ENCODE measurements at regions not wholly inside any gene's neighbourhood (a gene's known extent, or its start where the extent isn't known, plus 50 kb on each side); places are given as distances from the start of the nearest gene placed in this dataset.
"Not testable (repeated sequence)": the region's sequence is repeated elsewhere in the genome, so short reads cannot be mapped to it uniquely, and the experiment has no call there.

DNA sequence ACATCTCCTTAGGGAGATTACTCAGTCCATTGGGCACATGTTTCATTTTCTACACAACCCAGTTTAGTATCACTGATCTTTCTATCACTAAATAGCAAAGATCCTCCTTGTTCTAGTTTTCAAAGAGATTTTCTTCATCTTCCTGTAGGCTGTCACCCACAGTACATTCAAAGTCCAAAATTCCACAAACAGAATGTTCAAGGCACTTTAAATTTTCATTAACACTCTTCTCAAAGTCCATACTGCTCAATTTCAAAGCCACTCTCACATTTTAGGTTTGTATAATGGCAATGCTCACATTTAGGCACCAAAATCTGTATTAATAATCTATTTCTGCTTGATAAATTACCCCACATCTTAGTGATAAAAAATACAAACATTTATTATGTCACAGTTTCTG is 152.8 kb downstream of the FSIP2 start:
- no peak for DNase-seq

DNA sequence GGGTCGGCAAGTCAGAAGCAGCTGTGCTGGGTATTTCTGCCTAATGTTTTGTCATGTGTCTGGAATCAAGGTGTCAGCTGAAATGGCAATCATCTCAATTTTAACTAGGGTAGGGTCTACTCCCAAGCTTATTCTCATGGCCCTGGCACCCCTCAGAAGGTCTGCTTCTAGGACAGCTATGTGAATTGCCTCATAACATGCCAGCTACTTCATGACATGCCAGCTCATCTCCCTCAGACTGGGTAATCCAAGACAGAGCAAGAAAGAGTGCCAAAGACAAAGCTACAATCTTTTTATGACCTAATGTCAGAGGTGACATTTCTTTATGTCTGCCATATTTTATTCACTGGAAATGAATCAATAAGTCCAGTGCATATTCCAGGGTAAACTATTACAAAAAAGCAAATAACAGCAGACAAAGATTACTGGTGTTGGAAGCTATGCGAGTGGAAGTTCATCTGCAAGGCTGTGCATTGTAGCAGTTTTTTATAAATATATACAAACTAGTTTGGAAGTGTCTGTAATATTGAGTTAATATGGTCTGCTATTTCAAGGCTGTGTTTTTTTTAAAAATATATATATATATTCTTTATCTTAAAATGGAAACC is 153.3 kb downstream of the FSIP2 start:
- DNase-seq, result no peak

DNA sequence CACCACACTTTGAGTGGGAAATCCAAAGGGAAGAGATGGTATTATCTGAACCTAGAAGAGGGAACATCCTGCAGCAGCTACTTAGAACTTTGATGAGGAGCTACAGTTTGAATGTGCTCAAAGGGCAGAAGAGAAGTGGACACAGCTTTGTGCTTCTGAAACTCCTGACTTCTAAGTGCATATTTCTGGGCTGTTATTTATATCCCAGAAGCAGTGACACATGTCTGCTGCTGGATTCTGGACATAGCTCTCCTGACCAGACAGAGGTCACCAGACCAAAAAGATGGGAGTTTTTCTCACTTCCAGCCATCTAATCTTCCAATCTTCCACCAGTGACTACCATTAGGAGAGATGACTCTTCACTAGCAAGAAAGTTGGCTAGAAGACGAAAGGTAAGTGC is 153.9 kb downstream of the FSIP2 start:
- no peak for DNase-seq

DNA sequence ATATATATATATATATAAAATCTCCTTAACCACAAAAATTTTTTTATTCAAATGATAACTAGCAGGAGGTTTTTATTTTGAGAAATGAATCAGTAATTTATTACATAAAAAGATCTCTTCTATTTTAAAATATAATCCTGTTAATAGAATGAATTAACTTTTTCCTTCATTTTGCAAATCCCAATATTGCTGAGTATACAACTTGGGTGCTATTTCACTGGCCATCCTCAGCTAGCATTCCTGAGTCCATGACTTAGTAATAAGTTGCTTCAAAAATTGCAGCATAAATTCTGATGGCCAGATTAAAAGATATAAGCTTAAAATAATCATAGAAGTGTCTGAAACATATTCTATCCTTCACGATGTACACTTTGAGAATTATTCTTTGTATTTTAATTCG is 155.6 kb downstream of the FSIP2 start:
- no peak for DNase-seq

DNA sequence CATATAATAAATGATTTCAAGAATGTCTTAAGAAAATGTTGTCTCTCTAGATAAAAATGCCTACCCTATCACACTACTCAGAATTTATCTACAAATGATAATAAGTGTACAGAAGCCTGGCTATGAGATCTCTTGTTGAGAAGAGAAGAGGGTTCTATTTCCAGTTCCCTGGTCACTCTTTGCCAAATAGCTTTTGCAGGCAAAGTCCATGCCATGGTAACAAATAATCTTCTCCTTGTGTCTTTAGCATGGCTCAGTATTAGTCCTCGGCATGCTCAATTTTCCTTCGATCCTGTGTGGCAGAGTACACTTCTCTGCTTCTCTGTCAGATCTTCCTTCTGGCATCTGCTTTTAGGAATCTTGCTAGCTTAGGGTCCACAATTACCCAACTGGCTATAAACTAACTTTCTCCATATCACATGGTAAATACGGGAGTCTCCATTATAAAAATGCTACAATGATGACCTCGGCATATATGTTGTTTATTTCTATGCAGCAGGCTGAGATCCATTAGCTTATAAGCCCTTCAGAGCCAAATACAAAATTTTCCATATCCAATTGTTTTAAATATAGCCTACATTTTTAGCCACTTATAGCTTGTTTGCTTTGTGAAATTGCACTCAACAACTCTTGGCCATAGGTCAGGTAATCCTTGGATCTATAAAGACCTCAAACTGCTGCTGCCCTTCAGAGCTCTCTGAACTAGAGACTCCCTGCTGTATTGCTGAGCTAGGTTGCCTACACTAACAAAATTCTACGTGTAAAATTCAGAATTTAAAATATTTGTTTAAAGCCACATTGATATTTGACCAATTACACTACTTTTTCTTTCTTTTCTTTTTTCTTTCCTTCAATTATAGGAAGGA is 157.5 kb downstream of the FSIP2 start:
- DNase-seq, result no peak

DNA sequence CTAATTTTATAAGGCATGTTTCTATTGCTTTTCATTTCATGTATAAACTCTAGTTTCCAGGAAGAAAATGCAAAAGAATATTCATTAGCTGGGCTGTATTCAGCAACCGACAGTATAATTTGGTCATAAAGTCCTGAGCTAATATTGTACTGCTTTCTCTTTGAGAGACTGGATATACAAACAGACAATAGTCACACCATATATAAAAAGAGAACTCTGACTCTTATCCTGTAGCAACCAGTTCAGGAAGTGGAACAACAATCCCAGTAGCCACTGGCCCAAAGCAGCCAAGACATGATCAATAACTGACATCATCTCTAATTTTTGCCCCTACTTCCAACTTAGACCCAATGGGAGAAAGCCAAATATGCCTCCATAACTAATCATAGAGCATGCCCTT is 160.8 kb downstream of the FSIP2 start:
- DNase-seq, result no peak

DNA sequence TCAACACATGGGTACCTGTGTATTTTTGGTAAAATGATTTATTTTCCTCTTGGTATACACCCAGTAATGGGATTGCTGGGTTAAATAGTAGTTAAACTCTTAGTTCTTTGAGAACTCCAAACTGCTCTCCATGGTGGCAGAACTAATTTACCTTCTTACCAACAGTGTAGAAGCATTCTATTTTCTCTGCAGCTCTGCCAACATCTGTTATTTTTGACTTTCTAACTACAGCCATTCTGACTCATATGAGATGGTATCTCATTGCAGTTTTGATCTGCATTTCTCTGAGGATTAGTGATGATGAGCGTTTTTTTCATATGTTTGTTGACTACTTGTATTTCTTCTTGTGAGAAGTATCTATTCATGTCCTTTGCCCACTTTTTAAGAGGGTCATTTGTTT is 180.6 kb downstream of the FSIP2 start:
- no peak for DNase-seq

DNA sequence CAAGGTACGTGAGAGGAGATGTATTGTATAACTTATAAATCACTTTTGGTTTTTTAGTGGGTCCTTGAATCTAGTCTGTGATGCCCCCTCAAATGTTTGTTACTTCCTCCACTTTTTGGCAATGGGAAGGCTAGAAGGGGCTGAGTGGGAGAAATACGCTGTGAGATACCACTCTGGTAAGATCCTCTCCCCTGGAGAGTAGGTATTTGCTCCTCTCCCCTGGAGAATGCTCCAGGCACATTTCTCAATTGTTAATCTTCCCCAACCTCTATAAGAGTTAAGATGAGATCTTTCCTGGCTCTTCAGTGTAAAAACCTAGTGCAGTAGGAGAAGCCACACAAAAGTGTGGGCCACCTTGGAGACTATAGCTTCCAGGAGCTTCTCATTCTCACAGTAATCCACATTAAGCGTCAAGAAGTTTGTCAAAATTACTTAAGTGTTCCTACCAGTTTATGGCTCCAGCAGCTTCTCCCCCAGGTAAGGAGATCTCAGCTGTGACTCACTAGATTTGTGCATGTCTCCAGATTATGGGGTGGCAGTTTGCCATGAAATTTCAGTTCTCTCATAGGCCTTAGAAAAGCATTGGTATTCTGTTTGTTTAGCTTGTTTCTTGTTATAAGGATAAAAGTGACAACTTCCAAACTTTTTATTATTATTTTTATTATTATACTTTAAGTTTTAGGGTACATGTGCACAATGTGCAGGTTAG is 182.6 kb downstream of the FSIP2 start:
- no peak for DNase-seq

DNA sequence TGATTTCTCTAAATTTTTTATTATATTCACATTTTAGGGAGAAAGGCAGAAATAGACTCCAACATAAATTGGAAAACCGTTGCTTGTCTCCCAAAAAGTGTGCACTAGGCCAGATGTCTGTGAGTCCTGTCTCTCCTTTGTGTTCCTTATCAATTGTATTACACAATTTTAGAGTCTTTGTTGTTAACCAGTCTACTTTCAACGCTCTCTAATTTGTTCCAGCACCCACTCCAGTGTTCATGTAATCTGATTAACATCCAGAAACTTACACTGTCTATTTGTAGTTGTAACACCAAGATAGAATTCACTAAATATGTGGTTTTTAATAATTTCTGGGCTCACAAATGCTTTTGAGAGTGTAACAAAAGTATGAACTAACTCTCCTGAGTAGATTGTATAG is 195.6 kb downstream of the FSIP2 start:
- no peak for DNase-seq

DNA sequence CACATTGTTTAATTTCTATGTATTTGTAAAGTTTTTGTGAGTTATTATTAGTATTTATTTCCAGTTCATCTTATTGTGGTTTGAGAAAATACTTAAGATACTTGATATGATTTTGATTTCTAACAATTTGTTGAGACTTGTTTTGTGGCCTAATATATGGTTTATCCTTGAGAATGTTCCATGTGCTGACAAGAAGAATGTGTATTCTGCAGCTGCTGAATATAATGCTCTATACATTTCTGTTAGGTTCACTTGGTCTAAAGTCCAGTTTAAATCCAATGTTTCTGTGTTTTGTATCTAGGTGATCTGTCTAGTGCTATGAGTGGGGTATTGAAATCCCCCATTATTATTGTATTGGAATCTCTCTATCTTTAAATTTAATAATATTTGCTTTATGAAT is 201.3 kb downstream of the FSIP2 start:
- no peak for DNase-seq

DNA sequence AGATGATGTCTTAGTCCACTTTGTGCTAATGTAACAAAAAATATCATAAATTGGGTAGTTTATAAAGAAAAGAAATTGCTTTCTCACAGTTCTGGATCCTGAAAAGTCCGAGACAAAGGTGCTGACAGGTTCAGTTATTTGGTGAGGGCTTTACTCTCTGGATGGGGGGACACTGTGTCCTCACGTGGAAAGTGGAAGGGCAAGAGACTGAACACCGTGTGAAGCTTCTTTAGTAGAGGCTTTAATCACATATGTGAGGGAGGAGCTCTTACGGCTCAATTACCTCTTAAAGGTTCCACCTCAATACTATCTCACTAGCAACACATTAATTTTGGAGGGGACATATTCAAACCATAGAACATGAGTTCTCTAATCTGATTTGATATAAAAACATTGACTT is 204.3 kb downstream of the FSIP2 start:
- no peak for DNase-seq

DNA sequence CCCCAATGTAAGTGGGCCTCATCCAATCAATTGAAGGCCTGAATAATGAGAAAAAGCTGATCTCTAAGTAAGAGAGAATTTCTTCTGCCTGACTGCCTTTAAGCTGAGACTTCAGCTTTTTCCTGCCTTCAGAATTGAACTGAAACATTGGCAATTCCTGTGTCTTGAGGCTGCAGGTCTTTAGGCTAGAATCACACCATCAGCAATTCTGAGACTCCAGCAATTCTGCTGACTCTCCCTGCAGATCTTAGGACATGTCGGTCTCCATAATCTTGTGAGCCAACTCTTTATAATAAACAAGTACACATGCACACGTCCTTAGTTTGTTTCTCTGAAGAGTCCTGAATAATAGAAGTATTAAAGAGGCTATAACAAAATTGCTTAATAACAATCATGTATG is 209.1 kb downstream of the FSIP2 start:
- DNase-seq, result no peak

DNA sequence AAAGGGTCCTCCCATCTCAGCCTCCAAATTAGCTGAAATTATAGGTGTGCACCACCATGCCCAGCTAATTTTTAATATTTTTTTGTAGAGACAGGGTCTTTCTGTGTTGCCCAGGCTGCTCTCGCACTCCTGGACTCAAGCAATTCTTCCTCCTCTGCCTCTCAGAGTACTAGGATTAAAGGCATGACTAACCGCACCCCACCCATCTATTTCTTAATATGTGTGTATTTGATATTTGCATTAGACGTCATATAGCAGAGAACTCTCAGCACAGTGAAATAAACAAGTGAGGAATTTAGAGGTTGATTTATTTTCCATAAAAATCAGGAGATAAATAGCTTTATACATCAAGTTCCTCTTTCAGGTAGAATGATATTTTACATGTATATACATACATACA is 213.5 kb downstream of the FSIP2 start:
- no peak for DNase-seq

DNA sequence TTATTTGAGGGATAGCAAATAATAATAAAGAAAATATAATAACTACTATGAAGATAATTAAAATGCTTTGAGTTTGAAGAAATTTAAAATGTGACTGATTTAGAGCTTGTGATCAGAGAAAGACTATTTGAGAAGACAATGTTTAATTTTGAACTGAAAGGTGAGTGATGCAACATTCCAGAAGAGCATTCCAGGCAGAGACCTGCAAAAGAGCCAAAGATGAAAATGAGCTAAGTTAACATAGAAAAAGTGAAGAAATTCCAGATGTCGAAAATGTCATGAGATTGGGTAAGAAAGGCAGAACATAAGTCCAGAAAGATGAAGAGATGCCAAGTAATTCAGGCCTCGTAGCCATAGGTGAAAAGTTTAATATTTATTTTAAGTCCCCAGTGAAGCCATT is 215.8 kb downstream of the FSIP2 start:
- DNase-seq, result no peak

DNA sequence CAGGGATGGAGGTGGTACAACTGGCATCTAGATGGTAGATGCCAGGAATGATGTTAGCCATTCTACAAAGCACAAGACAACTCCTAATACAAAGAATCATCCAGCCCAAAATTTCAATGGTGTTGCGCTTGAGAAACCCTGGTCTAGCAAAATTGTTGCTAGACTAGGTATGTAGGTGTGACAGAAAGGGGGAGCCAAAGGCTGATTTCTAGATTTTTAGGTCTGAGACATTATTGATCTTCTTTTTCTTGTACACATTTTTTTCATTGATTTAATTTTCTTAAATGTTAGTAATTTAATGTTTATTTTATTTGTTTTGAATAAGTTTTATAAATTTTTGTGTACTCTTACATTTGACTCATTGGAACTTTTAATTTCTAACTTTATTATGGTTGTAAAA is 216.4 kb downstream of the FSIP2 start:
- DNase-seq, result no peak

DNA sequence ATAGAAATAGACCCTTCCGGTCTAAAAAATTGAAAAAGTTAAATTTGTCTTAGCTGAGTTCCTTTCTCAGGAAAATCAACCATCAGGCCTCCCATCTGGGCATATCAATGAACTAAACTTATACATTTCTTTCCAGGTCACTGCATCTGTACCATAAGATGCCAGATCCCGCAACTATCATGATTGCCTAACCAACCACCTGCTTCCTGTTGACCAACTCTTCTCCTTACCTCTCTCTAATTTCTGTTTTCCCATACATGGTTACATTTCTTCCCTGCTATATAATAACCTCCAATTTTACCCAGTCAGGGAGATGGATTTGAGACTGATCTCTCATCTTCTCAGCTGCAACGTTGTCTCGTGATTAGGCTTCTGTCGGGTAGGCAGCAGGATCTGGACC is 228.7 kb downstream of the FSIP2 start:
- no peak for DNase-seq

DNA sequence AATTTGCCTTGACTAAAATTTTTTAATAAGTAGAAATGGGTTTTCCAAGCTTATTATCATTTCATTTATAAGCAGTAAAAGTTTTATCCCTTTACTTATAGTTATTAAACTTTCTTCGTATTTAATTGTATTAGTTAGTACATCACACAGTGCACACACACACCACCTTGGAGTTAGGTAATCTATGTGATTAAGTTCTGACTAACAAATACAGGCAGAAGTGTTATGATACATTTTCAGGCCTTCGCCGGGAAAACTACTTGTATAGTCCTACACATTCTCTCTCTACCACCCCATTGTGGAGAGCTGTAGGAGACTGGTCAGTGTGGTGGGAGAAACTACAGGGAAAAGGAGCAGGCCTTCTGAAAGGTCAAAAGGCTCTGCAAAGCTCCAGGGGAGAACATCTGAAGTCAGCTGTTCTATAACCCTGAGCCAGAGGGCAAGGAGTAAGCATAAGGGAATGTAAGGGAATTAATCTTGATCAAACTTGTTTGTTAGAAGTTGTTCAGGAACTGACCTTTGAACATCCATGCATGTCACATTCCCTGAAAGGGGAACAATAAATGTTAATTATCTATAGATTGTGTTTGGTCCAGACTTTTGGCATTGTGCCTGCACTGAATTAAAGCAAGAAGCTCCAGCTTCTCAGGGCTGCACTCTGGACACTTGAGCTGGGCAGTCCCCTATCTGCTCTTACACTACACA is 231.7 kb downstream of the FSIP2 start:
- no peak for DNase-seq

DNA sequence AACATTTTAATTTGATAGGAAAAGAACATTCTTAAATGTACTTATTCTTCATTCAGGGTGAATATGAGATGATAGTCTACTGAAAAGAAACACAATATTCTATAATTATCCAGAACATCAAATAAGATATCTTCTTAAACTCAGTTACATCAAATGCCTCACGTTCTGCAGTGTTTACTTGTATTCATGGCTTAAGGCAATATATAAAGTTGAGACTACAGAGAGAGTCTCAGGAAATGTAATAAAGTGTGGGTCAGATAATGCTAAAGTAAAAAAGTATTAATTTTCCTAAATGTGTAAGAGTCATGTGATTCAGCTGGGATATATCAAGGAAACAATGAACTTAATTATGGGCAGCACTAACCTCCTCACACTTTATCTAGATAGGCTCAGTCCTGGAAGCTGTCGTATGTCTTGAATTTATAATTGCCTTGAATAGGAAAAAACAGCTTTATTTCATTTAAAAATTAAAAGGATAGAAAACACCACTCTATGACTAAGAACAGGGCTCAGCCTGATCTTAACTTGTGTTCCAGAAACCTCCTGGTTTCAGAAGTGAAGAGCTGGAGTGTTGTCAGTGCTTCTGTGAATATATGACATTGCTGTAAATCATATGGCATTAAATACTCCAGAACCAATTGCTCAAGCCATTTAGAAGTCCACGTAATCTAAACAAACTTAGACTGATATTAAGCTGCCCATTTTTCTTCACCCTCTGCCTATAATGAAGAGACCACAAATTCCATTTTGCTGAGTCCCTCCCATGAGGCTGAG is 240.2 kb downstream of the FSIP2 start:
- DNase-seq, result no peak

DNA sequence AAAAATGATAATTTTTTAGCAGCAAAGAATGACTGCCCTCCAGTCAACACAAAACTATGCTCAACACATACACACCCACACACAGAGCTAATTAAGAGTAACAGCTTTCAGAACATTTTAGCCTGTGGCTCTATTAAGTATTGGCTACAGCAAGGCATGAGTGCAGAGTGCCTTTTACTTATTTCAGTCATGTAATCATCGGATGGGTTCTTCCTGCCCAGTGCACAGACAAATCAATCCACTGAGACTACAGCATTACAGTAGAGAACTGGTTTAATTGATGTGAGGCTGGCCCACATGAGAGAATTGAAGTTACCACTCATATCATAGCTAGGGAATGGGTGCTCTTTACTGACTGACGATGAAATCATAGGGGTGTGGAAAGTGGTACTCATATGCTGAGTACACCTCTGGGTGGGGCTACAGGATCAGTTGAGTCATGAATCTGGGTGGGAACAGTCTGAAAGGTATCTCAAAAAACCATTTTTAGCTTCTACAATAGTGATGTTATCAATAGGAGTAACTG is 241.0 kb downstream of the FSIP2 start:
- DNase-seq, result no peak

DNA sequence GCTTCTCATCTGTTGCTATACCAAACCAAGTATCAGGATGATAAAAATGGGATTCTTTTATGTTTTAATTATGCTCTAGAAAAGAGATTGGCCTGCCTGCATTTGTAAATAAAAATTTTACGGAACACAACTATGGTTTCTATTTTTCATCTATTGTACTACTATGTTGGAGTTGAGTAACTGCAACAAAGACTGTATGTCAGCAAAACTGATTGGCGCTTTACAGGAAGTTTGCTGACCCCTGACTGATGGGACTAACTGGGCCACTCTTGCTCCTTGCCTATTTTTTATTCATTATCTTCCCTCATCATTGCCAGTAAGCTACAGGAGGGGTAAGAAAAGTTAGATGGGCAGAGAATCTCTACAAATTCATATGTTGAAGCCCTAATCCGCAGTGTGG is 242.3 kb downstream of the FSIP2 start:
- no peak for DNase-seq

DNA sequence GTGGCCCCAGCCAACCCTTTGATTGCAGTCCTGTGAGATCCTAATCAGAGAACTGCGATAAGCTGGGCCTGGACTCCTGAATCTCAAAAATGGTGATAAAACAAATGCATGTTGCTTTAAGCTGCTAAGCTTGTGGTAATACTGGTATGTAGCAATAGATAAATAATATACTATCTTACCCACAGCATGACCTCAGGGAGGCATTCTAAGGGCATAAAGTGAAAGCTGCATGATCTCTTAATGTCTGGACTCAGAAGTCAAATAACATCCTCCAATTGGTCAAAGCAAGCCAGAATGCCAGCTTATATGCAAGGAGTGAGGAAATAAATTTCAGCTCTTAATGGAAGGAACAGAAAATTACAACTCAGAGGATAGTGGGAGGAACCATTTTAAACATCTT is 246.1 kb downstream of the FSIP2 start:
- DNase-seq, result no peak

DNA sequence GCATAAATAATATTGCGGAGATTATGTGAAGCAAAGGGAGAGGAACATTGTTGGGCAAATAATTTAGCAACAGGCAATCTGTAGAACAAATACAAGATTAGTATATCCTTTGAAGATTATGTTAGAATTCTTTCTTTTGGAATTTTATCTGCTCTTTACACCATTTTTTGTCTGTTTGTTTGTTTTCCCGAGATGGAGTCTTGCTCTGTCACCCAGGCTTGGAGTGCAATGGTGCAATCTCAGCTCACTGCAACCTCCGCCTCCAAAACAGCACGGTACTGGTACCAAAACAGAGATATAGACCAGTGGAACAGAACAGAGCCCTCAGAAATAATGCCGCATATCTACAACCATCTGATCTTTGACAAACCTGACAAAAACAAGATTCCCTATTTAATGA is 250.3 kb downstream of the FSIP2 start:
- not testable (repeated sequence) for DNase-seq

All from left kidney (tissue), 1 donor.